Effector CD8-positive, alpha-beta T cell (primary cell): ENCODE measurements at regions not wholly inside any gene's neighbourhood (a gene's known extent, or its start where the extent isn't known, plus 50 kb on each side); places are given as distances from the start of the nearest gene placed in this dataset.

Experiments
- DNase-seq: peaks from one replicate; lab custom pipeline; 2025; lab: John Stamatoyannopoulos, UW

DNA sequence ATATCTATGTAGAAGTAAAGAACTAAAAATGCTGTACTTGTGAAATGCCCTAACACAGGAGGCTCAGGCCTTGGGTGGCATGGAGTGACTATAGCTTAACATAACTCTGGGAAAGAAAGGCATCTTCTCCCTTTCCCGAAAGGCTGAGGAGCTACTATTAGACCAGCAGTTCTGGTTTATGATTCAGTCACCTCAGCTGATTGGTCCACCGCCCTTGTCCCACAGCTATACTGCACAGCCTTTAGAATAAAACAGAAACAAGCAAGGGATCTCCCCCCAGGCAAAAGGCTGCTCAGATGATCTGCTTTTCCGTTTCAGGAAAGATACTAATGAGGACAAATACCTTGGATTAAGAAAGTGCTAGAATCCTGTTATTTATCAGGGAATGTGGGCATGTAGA is 171.3 kb downstream of the SNCA start:
- no peak for DNase-seq

GRCh38 chr4:89664521-89664920 is 172.4 kb downstream of the SNCA start:
- DNase-seq, result no peak

DNA sequence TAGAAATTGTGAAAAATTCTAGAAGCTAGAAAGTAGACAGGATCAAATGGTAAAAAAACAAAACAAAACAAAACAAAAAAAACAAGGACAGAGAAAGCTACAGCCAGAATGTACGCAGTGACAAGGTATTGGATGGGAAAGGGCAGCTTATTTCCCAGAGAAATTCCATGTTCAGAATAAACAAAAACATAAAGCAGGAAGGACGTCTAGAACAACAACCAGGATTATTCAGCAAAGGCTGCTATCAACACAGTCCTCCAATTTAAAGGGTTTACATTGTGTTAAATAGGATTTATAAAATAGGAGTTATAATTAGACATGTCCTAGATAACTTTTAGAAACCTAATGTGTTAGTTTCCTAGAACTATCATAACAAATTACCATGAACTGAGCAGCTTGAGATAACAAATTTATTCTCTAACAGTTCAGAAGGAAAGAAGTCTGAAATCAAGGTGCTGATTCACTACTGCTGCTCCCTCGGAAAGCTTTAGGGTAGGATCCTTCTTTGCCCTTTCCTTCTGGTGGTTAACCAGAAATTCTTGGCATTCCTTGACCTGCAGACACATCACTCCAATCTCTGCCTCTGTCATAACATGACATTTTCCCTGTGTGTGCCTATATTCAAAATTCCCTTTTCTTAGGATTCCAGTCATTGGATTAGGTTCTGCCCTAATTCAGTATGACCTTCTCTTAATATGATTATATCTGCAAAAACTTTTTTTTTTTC is 175.6 kb downstream of the SNCA start:
- no peak for DNase-seq

DNA sequence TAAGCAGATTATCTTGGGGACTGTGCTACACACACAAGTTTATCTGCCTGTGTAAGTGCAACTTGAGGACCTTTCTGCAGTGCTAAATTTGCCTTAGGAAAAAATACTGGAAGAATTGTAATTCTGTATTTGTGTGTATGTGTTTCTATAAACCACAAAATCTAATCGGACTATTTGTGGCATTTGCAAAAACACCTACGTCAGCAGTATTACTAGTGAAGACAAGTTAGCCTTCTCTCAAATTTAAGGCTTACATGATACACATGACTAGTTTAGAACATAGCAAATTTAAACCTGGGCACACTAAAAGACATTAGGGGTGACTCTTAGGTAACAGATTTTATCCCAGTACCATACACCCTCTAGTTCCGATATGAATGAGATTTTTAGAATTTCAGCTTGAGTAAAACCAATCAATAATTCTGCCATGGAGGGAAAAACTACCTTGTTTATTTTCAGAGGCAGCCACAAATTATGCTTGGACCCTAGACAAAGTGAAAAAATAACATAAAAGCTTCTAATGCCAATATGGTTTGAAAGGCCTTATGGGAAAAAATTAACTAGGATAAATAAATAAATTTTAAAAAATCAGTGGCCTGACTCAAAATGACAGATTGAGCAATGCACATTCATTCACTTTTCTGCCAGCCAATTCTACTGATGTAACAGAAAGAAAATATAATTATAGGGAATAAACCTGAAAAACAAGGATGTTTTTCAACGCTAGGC is 176.4 kb downstream of the SNCA start:
- no peak for DNase-seq

DNA sequence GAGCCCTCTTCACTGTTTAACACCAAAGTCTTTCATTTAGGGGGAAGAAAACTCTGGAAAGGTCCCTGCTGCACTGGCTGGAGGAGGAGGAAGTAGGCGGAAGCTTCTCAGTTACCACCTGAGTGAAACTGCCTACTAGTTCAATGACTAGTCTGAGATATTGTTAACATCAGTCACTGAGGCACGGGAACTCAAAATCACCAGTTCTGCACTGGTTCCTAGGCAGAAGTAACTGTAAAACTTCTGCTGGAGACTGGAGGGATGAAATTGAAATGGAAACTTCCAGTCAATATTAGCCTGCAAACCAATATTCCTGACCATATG is 178.3 kb downstream of the SNCA start:
- DNase-seq, result no peak

DNA sequence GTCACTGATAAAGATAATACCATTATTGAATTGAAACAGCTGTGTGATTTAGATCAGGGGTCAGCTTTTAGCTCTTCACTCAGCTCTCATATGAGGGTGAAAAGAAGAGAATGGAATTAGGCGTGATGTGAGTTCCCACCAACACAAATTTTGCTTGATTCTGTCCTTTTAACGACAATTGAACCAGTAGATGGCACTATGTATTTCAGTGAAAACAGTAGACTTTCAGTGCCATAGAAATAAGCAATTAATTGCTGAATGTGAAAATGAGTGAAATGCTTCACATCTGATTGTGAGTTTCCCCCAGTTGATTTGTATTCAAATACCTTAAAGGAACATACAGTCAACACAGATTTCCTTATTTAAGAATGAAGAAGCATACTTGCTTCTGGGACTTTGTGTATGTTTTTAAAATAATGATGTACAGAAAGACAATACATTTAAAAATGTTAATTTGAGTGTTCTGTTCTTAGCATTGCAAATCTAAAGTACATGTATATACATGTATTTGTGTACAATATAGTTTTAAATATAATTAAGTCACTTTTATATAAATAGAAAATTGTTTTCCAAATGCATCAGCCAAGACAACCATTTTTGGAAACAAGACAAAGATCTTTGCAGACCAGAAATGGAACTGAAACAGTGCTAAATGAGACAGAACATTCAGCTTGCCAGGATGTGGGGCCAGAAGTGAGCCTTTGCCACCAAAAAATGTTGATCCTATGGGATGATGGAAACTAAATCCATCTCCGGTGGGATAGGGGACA is 178.8 kb downstream of the SNCA start:
- DNase-seq, result no peak

- DNase-seq, result no peak
Measured at GRCh38 chr4:89653012-89653411, 183.9 kb downstream of the SNCA start.

DNA sequence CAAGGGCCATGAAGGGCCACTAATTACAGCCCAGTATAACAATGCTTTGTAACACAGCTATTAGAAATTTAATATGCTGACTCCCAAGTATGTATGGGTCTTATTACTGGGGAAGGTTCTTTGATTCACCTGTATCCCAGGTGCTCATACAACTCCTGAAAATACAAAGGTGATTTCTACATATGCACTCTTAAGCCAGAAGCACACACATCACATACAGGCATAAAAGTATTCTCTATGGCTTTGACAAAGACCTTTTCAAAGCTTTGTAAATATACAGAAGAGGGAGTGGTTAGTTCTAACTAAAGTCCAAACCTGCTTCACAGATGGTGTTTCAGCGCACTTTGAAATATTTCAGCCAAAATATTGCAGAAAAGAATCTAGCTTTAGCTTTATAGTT is 191.5 kb downstream of the SNCA start:
- DNase-seq, result no peak

DNA sequence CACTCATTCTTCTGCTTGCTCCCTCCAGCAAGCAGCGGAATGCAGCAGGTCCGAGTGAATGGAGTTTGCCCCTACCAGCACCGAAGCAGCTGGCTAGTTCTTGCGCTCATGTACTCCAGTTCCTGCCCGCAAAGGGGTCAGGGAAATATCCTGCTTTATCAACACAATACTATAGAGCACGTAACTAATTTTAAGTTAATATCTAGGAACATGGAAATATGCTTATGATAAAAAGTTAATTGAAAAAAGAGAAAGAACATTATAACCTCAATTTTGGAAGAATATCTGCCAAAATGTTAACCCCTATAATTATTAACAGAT is 195.6 kb downstream of the SNCA start:
- DNase-seq, result no peak

- no peak for DNase-seq
Measured at GRCh38 chr4:89640620-89641366, 196.2 kb downstream of the SNCA start.

DNA sequence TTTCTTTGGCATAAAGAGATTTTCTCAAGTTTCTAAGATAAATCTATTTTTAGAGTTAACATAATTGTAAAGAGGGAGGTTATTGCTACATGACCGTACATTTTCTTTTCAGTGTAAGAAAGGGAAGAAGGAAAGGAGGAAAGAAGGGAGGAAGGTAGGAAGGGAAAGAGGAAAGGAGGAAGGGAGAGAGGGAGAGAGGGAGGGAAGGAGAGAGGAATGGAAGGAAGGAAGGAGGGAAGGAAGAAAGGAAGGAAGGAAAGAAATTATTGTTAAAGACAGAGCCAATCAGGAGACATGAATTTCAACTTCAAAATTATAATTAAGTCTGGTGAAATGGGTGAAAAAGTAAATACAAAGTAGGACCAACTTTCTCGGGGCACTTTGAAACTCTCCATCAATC is 197.6 kb downstream of the SNCA start:
- no peak for DNase-seq

GRCh38 chr4:89625599-89626293 is 211.2 kb downstream of the SNCA start:
- DNase-seq, result no peak

GRCh38 chr4:89619206-89619962 is 217.6 kb downstream of the SNCA start:
- no peak for DNase-seq

DNA sequence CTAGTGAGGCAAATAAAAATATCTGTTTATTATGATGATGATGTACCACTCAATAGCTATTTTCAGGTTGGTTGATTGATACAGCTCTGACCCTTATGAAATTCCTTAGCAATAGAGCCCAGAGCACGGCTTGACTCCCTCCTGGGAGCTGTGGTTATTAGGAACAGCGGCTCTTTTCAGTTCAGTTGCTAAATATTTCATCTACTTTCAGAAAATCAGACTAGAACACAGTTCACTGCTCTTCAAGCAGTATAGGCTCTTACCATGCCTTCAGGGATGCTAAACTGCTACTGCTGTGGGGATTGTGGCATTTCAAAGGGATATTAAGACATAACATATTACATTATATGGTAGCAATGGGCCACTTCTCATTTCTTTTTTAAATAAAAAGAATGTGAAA is 218.8 kb downstream of the SNCA start:
- DNase-seq, result no peak

DNA sequence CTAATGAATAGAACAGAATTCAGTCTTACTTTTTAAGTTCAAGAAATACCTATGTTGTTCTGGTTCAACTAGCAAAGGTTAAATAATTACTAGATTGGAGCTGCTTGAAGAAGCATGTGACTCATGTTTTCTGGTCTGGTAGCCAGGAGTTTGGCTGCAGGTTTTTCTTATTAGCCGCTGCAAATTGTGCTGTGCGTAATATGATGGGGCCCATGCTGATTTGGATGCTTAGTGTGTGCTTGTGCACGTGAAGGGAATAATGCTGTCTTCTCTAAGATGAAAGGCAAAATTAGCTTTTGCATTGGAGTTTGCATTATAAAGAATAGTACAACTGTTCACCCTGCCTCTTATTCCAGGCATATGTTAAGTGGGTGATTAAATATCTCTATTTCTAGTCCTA is 219.6 kb downstream of the SNCA start:
- no peak for DNase-seq

DNA sequence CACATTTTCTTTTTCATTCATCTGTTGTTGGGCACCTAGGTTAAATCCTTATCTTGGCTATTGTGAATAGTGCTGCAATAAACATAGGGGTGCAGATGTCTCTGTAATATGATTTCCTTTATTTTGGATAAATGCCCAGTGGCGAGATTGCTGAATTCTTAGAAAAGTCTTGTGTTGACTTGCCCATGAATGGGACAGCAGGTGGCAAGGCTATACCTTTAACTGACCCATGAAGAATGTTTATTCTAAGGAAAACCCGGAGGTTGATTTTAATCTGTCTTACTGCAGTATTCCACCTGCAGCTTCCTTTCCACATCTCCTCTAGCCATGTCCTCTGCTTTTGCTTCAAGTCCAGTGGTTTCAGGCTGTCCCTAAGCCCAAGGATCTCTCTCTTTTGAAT is 220.6 kb downstream of the SNCA start:
- DNase-seq, result no peak

GRCh38 chr4:89615051-89615450 is 221.9 kb downstream of the SNCA start:
- no peak for DNase-seq

- DNase-seq, result no peak
Measured at GRCh38 chr4:89614155-89614554, 222.8 kb downstream of the SNCA start.

DNA sequence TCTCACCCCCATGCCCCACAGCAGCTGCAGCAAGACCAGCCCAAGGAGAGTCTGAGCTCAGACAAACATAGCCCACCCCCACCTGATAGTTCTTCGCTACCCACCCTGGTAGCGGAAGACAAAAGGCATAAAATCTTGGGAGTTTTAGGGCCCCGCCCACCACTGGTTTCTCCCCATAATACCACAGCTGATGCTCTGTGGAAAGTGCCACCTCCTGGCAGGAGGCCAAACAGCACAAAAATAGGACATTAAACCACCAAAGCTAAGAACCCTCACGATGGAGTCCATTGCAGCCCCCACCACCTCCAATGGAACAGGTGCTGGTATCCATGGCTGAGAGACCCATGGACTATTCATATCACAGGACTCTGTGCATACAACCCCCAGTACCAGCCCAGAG is 226.7 kb downstream of the SNCA start:
- DNase-seq, result no peak

GRCh38 chr4:89609756-89610155 is 227.2 kb downstream of the SNCA start:
- DNase-seq, result no peak

GRCh38 chr4:89604951-89605350 is 232.0 kb downstream of the SNCA start:
- DNase-seq, result no peak
